Liver (tissue), 3 donors: ENCODE measurements at regions not wholly inside any gene's neighbourhood (a gene's known extent, or its start where the extent isn't known, plus 50 kb on each side); places are given as distances from the start of the nearest gene placed in this dataset.

ENCODE experiments used
- CTCF ChIP-seq: fragments of 150-350 bp; IDR thresholded peaks from 2 replicates; pipeline ENCODE4 v1.5.1; 2017; ENCODE audit warnings: improper control_type of control experiment, low read depth, low read length; ENCODE audit not compliant: missing input control
- EGR1 ChIP-seq, 2 donors: IDR thresholded peaks; 2 replicates each; pipeline ENCODE4 v1.6.1; 2016 to 2018; ENCODE audit warnings: antibody characterized with exemption in 2 of 2, low read depth in 2 of 2
- FOXA1 ChIP-seq: IDR thresholded peaks from 2 replicates; pipeline ENCODE4 v1.6.1; 2016; ENCODE audit warnings: antibody characterized with exemption
- HNF4A ChIP-seq, 2 donors: conservative IDR thresholded peaks; 2 replicates each; pipeline ENCODE4 v1.6.1; 2016; ENCODE audit warnings: antibody characterized with exemption in 2 of 2, mild to moderate bottlenecking in 2 of 2
- JUND ChIP-seq, 2 donors: IDR thresholded peaks; 2 replicates each; pipeline ENCODE4 v1.6.1; 2016; ENCODE audit warnings: antibody characterized with exemption in 2 of 2
- MAX ChIP-seq: IDR thresholded peaks from 2 replicates; pipeline ENCODE4 v1.6.1; 2016; ENCODE audit warnings: antibody characterized with exemption
- RAD21 ChIP-seq, 2 donors: IDR thresholded peaks; 2 replicates each; pipeline ENCODE4 v1.6.1; 2016; ENCODE audit warnings: antibody characterized with exemption in 2 of 2, mild to moderate bottlenecking in 2 of 2
- RXRA ChIP-seq, 2 donors: IDR thresholded peaks; 2 replicates each; pipeline ENCODE4 v1.6.1; 2017 to 2018; ENCODE audit warnings: antibody characterized with exemption in 2 of 2, mild to moderate bottlenecking in 1 of 2
- SP1 ChIP-seq: IDR thresholded peaks from 2 replicates; pipeline ENCODE4 v1.6.1; 2018; ENCODE audit warnings: antibody characterized with exemption, mild to moderate bottlenecking
- TAF1 ChIP-seq: conservative IDR thresholded peaks from 2 replicates; pipeline ENCODE4 v1.6.1; 2016; ENCODE audit warnings: antibody characterized with exemption, mild to moderate bottlenecking
- YY1 ChIP-seq: IDR thresholded peaks from 2 replicates; pipeline ENCODE4 v1.6.1; 2016; ENCODE audit warnings: antibody characterized with exemption, mild to moderate bottlenecking
- ZBTB33 ChIP-seq: IDR thresholded peaks from 2 replicates; pipeline ENCODE4 v1.6.1; 2016; ENCODE audit warnings: antibody characterized with exemption
- TF ChIP-seq, protein P1 (sequence below): IDR thresholded peaks from 2 replicates; pipeline ENCODE4 v1.6.1; 2016; ENCODE audit warnings: antibody characterized with exemption, mild to moderate bottlenecking
- donor health status: healthy.
- donor health status: healthy.

DNA sequence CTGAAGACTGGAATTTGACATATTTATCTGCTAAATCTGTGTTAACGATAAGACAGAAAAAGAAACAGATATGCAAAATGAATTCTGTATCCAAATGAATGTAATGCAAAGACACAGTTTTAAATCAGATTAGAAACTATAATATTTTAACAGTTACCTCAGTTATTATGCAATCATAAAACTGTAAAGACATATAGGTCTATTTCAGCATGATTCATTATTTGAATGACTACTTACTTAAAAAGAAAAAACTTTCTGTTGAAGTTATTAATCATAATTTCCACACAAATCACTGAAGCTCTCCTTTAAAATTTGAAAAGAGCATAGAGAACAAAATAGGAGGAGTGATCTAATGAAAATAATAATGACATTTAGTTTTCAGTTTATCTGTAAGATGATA is 742.6 kb downstream of the FSCB start:
- TF ChIP-seq RXRA (IDR thresholded peaks at IDR 0.05) (no peak), CTCF (no peak), TAF1 (no peak), EGR1 (IDR thresholded peaks at IDR 0.05; ENCODE audit: low read depth in 2 of 2) (no peak), MAX (no peak), FOXA1 (no peak), SP1 (no peak), HNF4A (conservative IDR thresholded peaks at IDR 0.05) (no peak), ZBTB33 (no peak), RAD21 (IDR thresholded peaks at IDR 0.05) (no peak), YY1 (no peak), JUND (IDR thresholded peaks at IDR 0.05) (no peak)
- TF ChIP-seq, protein P1, sequence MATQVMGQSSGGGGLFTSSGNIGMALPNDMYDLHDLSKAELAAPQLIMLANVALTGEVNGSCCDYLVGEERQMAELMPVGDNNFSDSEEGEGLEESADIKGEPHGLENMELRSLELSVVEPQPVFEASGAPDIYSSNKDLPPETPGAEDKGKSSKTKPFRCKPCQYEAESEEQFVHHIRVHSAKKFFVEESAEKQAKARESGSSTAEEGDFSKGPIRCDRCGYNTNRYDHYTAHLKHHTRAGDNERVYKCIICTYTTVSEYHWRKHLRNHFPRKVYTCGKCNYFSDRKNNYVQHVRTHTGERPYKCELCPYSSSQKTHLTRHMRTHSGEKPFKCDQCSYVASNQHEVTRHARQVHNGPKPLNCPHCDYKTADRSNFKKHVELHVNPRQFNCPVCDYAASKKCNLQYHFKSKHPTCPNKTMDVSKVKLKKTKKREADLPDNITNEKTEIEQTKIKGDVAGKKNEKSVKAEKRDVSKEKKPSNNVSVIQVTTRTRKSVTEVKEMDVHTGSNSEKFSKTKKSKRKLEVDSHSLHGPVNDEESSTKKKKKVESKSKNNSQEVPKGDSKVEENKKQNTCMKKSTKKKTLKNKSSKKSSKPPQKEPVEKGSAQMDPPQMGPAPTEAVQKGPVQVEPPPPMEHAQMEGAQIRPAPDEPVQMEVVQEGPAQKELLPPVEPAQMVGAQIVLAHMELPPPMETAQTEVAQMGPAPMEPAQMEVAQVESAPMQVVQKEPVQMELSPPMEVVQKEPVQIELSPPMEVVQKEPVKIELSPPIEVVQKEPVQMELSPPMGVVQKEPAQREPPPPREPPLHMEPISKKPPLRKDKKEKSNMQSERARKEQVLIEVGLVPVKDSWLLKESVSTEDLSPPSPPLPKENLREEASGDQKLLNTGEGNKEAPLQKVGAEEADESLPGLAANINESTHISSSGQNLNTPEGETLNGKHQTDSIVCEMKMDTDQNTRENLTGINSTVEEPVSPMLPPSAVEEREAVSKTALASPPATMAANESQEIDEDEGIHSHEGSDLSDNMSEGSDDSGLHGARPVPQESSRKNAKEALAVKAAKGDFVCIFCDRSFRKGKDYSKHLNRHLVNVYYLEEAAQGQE = no peak
